IMR-90 (cell line): ENCODE measurements at regions not wholly inside any gene's neighbourhood (a gene's known extent, or its start where the extent isn't known, plus 50 kb on each side); places are given as distances from the start of the nearest gene placed in this dataset.

Experiments
- CEBPB ChIP-seq: IDR thresholded peaks from 2 replicates; pipeline ENCODE4 v1.6.1; 2012; ENCODE audit warnings: low read depth, low read length, improper control_type of control experiment
- POLR2A ChIP-seq: IDR thresholded peaks from 2 replicates; pipeline ENCODE4 v1.6.1; 2012; ENCODE audit warnings: mild to moderate bottlenecking, low read depth, low read length
- RAD21 ChIP-seq: IDR thresholded peaks from 2 replicates; pipeline ENCODE4 v1.6.1; 2012; ENCODE audit warnings: low read length, improper control_type of control experiment
- SMC3 ChIP-seq: fragments of 150-350 bp; IDR thresholded peaks from 2 replicates; pipeline ENCODE4 v1.6.1; 2016; ENCODE audit warnings: low read depth, mild to moderate bottlenecking, antibody characterized with exemption, low read length, moderate library complexity
- USF2 ChIP-seq: fragments of 150-350 bp; IDR thresholded peaks from 2 replicates; pipeline ENCODE4 v1.6.1; 2017; ENCODE audit warnings: mild to moderate bottlenecking, antibody characterized with exemption, low read length, low read depth
- TF ChIP-seq, protein P1 (sequence below): conservative IDR thresholded peaks from 2 replicates; pipeline ENCODE4 v1.5.1; 2012; ENCODE audit warnings: mild to moderate bottlenecking, low read depth, low read length, improper control_type of control experiment

DNA sequence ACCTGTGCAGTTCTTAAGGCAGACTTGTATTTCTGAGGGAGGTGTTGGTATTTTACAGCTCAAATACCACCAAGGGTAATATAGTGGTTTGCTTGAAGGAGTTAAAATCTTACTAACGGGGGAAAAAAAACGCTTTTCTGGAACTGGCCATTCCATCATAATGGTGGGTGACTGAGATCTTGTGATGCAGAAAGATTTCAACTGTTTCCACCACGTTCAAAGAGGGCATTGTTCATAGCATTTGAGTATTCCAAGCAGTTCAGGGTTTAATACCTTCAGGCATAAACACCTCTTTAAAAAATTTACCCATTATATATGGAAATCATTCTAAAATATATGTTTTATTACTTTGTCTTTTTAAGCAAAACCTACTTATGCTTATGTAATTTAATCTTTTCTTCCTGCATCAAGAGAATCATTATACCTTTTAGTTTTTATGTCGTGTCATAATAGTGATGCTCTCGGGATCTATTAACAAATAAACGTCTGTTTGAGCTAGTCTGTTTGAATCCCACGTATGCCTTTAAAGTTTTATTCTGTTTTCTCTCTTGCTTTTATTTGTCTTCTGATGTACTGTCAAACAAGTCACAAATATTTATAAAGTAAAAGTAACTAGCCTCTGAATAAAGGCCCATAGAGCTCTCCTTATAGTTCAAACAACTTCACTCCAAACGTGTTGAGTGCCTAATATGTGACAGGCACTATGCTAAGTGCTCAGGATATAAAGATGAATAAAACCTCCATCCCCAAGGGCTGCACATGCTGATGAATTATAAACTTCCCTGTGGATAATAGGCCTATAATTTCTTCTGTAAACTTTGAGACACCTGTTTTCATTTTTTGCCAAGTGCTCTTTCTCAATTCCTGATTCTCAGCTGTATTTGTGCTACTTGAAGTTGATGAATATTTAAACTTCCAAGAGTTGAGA lies 298.8 kb upstream of the FERMT1 start:
- TF ChIP-seq, protein P1, sequence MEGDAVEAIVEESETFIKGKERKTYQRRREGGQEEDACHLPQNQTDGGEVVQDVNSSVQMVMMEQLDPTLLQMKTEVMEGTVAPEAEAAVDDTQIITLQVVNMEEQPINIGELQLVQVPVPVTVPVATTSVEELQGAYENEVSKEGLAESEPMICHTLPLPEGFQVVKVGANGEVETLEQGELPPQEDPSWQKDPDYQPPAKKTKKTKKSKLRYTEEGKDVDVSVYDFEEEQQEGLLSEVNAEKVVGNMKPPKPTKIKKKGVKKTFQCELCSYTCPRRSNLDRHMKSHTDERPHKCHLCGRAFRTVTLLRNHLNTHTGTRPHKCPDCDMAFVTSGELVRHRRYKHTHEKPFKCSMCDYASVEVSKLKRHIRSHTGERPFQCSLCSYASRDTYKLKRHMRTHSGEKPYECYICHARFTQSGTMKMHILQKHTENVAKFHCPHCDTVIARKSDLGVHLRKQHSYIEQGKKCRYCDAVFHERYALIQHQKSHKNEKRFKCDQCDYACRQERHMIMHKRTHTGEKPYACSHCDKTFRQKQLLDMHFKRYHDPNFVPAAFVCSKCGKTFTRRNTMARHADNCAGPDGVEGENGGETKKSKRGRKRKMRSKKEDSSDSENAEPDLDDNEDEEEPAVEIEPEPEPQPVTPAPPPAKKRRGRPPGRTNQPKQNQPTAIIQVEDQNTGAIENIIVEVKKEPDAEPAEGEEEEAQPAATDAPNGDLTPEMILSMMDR, result no peak
- no peak for TF ChIP-seq POLR2A
- TF ChIP-seq USF2, result no peak
- TF ChIP-seq RAD21, result no peak
- TF ChIP-seq CEBPB, result no peak
- no peak for TF ChIP-seq SMC3
